NOMO-1 (cell line): ENCODE measurements at regions not wholly inside any gene's neighbourhood (a gene's known extent, or its start where the extent isn't known, plus 50 kb on each side); places are given as distances from the start of the nearest gene placed in this dataset.
"Not testable (repeated sequence)": the region's sequence is repeated elsewhere in the genome, so short reads cannot be mapped to it uniquely, and the experiment has no call there.

Experiments
- DNase-seq, 2 experiments: peaks; one replicate each; lab custom pipeline; 2025; ENCODE audit not compliant: unreplicated experiment in 2 of 2; lab: John Stamatoyannopoulos, UW

DNA sequence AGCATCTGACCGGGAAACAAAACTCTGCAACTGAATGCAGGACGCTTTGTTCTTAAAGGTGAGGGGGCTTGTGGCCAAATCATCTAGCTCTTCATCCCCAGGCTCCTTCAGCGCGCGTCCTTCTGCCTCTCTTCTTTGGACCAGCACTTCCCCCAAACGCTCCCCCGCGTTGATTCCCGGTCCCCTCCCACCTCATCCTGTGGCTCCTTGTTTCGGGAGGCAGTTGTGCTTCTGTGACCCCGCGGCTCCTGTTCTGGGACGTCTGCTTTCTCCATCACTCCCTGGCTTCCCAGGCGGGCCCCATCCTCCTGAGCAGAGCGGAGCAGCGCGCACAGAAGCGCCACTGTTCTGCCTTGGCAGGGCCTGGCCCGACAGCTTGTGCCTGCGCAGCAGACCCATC, 109.7 kb upstream of the ZNG1E start:
- DNase-seq, result not testable (repeated sequence)

DNA sequence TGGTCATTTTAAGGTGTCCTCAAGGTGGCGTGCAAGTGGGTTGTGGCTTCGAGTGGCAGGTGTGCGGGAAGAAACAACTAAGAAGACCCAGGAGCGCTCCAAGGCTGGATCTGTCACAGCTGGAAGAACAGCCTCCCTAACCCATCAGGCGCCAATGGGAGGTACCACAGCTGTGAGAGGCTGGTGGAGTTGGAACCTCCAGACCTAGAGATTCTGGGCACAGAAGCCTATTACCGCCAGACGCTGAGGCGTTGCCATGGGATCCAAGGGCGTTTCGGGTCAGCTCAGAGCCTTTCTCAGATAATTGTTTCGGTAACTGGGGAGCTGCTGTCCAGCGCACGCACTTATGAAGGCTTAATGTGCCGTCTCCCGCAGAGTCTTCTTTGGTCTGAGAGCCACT, 156.7 kb upstream of the ZNG1E start:
- not testable (repeated sequence) for DNase-seq

- DNase-seq, result not testable (repeated sequence)
Observed at GRCh38 chr9:65514465-65514864, 161.3 kb upstream of the ZNG1E start.

GRCh38 chr9:65507897-65508296, 167.8 kb upstream of the ZNG1E start:
- DNase-seq, result not testable (repeated sequence)

GRCh38 chr9:65504686-65505085, 171.0 kb upstream of the ZNG1E start:
- DNase-seq, result not testable (repeated sequence)

GRCh38 chr9:65503696-65504095, 172.0 kb upstream of the ZNG1E start:
- DNase-seq, result not testable (repeated sequence)

GRCh38 chr9:65482890-65483289, 192.8 kb upstream of the ZNG1E start:
- DNase-seq, result not testable (repeated sequence)

GRCh38 chr9:65481291-65481690, 194.4 kb upstream of the ZNG1E start:
- not testable (repeated sequence) for DNase-seq

- DNase-seq, result not testable (repeated sequence)
Observed at GRCh38 chr9:65474891-65475290, 189.9 kb upstream of the FOXD4L5 start.

DNA sequence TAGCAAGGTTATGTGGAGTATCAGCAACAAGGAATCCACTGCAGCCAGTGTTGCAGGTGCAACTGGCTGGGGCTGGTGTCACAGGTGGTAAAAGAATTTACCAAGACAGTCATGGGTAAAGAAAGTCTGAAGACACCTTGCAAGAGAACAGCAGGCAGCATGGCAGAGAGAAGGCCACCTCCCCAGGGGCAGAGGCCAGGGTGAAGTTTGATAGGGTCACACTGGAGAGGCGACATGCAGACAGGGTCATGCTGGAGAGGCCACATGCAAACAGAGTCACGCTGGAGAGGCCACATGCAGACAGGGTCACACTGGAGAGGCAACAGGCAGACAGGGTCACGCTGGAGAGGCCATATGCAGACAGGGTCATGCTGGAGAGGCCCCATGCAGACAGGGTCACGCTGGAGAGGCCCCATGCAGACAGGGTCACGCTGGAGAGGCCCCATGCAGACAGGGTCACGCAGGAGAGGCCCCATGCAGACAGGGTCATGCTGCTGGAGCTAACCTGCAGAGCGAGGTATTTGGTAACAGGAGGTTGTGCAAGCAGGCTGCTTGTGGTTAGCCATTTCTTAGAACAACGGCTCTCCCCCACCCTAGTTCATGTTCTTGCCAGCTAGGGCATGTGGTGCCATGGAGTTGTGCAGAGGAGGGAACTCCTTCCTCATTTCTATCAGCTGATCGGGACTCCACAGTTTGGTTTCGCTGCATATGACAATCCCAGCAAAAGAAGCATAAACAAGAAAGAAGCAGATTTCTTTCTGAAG, 188.2 kb upstream of the FOXD4L5 start:
- DNase-seq, result peak; percentile 62 to 71

GRCh38 chr9:65471106-65471505, 186.1 kb upstream of the FOXD4L5 start:
- not testable (repeated sequence) for DNase-seq

- DNase-seq, result not testable (repeated sequence)
Observed at GRCh38 chr9:65466911-65467734, 182.1 kb upstream of the FOXD4L5 start.

GRCh38 chr9:65465246-65465895, 180.4 kb upstream of the FOXD4L5 start:
- not testable (repeated sequence) for DNase-seq

DNA sequence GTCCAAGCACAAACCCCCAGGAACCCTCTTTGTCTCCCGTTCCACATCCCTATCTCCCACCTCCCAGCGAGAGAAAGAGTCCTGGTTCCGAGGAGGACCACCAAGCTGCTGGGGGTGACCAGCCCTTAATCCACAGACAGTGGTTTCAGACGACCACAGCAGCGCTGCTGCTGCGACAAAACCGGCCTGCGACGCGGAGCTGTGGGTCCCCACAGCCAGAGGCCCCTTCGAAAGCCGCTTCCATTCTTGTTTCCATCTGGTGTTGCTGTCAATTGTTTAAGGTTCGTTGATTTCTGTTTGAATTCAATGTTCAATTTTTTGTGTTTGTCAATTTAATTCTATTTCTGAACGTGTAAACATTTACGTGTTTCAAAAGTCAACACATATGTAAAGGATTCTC, 177.5 kb upstream of the FOXD4L5 start:
- not testable (repeated sequence) for DNase-seq

- no peak for DNase-seq
Observed at GRCh38 chr9:65459756-65460320, 174.8 kb upstream of the FOXD4L5 start.

GRCh38 chr9:65458992-65459391, 174.0 kb upstream of the FOXD4L5 start:
- DNase-seq, result no peak

GRCh38 chr9:65458465-65458864, 173.5 kb upstream of the FOXD4L5 start:
- no peak for DNase-seq

DNA sequence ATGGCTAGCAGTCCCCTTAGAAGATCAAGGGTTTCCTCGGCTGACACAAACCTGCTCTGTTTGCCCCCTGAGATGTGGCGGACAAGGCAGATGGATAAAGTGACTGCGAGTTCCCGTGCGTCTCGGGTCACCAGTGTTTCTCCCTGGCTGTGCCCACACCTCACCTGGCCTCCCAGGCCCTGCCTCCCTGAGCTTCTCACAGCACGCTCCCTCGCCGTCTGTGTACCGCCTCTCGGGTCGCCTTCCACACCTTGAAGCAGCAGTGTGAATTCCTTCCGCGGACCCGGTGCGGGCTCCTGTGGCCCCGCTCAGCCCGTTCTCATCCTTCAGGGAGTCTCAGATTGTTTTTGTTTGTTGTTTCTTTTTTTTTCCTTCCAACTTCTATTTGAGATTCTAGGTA, 172.0 kb upstream of the FOXD4L5 start:
- DNase-seq, result not testable (repeated sequence)

DNA sequence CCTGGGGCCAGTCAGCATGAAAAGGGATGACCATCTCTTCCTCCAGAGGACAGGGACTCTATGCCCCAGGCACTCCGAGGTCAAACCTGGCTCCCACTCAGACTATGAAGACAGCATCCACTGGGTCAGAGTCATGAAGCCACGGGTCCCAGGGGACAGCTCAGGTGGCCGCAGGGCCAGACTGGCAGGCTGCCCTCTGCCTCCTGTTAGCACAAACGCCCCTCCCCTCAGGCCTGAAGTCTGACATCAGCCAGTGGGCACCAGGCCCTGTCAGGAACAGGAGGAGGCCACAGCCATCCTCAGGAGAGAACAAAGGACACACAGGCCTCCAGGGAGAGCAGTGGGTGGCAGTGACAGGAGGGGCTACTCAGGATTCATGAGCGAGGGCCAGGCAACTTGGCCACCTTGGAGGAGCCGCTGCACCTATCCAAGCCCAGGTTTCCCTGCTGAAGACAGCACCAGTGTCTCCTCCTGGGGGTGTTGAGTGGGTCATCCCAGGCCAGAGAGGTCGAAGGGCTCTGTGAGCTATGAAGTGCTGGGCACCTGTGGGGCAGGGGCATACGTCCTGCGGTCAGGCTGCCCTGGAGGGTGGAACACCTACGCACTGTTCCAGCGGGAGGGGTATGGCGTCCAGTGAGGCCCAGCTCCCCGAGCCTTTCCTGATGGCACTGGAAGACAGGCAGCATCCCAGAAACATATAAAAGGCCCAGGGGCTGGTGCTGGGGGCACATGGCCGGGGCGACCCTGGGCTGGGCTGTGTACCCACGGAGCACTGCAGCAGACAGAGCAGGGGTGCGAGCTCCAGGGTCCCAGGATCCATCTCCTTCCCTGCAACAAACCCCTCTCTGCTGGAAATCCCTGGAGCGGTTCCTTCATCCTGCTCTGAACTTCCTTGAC, 171.0 kb upstream of the FOXD4L5 start:
- not testable (repeated sequence) for DNase-seq

- not testable (repeated sequence) for DNase-seq
Observed at GRCh38 chr9:65455136-65455535, 170.1 kb upstream of the FOXD4L5 start.
